Esophagus squamous epithelium (tissue), 4 donors: ENCODE measurements at regions not wholly inside any gene's neighbourhood (a gene's known extent, or its start where the extent isn't known, plus 50 kb on each side); places are given as distances from the start of the nearest gene placed in this dataset.
"Not testable (repeated sequence)": the region's sequence is repeated elsewhere in the genome, so short reads cannot be mapped to it uniquely, and the experiment has no call there.

ENCODE experiments used
- POLR2A ChIP-seq, 4 donors: fragments of 450-650 bp; IDR thresholded peaks; one replicate each; pipeline ENCODE4 v1.6.1; 2017; ENCODE audit warnings: antibody characterized with exemption in 4 of 4, mild to moderate bottlenecking in 4 of 4, moderate library complexity in 3 of 4
- TF ChIP-seq, protein P1 (sequence below), 6 experiments: fragments of 450-650 bp in 4 of 6; fragments of 200-600 bp in 2 of 6; sonication (generic) in 2 of 6; IDR thresholded peaks; one replicate each; pipeline ENCODE4 v1.5.1; 2016 to 2019; ENCODE audit warnings: antibody characterized with exemption in 6 of 6, mild to moderate bottlenecking in 4 of 6, moderate library complexity in 4 of 6

- TF ChIP-seq, protein P1, sequence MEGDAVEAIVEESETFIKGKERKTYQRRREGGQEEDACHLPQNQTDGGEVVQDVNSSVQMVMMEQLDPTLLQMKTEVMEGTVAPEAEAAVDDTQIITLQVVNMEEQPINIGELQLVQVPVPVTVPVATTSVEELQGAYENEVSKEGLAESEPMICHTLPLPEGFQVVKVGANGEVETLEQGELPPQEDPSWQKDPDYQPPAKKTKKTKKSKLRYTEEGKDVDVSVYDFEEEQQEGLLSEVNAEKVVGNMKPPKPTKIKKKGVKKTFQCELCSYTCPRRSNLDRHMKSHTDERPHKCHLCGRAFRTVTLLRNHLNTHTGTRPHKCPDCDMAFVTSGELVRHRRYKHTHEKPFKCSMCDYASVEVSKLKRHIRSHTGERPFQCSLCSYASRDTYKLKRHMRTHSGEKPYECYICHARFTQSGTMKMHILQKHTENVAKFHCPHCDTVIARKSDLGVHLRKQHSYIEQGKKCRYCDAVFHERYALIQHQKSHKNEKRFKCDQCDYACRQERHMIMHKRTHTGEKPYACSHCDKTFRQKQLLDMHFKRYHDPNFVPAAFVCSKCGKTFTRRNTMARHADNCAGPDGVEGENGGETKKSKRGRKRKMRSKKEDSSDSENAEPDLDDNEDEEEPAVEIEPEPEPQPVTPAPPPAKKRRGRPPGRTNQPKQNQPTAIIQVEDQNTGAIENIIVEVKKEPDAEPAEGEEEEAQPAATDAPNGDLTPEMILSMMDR (IDR thresholded peaks at IDR 0.05) = not testable (repeated sequence)
- TF ChIP-seq POLR2A (IDR thresholded peaks at IDR 0.05) = not testable (repeated sequence)
Observed at GRCh38 chr16:18263046-18263445, 73.5 kb downstream of the NPIPA8 start.
